ENCODE measurements at regions not wholly inside any gene's neighbourhood (a gene's known extent, or its start where the extent isn't known, plus 50 kb on each side); places are given as distances from the start of the nearest gene placed in this dataset.
"Not testable (repeated sequence)": the region's sequence is repeated elsewhere in the genome, so short reads cannot be mapped to it uniquely, and the experiment has no call there.

GRCh38 chr7:27419581-27420177 lies 177.1 kb downstream of the EVX1 start:
- DNase-seq = no peak

DNA sequence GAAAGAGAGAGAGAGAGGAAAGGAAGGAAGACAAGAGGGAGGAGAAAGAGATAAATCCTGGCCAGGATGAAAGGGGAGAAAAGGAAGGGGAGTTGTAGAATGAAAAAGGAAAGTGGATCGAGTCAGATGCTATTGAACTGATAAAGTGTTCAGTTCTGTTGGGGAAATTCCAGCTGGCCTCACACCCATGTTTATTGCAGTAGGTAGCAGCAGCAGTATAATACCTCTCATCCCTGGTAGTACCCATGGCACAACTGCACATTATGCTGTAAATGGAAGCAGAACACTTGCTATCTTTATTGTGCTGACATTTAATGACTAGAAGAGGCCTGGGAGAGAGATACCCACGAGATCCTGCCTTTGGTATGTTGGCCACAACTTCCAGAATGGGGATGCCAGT lies 178.1 kb downstream of the EVX1 start:
- DNase-seq = no peak

DNA sequence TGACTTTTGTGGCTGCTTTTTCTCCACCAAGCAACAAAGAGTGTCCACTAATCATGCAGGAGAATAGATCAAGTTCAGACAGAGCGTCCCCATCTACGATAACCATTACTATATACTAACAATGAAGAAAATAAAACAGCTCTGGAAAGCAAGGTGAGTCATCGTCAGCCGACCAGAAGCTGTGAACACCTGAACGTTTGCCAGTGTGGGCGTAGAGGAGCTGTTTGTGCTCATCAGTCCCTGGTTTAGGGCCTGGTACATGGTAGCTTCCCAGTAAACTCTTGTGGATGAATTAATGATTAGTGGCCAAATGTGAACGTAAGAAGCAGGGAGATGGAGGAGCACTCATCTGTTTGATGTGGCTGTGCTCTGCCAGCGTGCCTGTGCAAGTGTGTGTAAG lies 180.7 kb downstream of the EVX1 start:
- DNase-seq = no peak

DNA sequence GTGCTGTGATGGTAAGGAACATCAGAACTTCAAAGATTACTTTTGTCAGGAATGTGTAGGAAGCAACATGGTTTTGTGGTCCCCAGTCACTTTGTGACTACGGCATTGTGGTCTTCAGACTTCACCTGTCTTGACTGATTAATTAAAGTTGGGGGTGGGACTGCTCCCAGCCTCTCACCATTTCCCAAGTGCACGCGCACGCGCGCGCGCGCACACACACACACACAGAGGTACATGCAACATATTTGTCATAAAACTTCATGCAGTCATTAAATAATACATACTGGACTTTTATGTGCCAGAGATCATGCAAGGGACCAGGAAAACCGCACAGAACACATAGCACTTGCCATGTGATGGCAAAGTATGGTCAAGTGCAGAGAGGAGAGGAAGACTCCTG lies 181.2 kb downstream of the EVX1 start:
- DNase-seq = no peak

GRCh38 chr7:27424231-27424630 lies 181.6 kb downstream of the EVX1 start:
- DNase-seq = no peak

- no peak for DNase-seq
These were observed 182.1 kb downstream of the EVX1 start for GRCh38 chr7:27424749-27425148.

DNA sequence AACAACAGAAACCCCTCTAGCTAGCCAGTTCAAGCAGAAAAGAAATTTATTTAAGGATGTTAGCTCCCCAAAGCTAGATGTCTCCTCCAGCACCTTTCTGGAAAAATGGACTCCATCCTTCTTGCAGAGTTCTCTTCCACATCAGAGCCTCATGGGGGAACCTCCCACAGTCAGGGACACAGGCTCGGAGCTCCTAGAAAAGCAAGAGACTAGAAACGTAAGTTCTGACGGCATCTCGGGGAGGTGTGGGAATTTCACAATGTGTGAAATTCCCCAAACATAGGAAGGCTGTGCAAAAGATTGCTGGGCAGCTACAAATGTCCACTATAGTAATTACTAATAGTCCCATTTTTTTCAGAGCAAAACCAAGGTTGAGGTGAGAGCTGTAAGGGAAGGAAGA lies 184.8 kb downstream of the EVX1 start:
- no peak for DNase-seq

DNA sequence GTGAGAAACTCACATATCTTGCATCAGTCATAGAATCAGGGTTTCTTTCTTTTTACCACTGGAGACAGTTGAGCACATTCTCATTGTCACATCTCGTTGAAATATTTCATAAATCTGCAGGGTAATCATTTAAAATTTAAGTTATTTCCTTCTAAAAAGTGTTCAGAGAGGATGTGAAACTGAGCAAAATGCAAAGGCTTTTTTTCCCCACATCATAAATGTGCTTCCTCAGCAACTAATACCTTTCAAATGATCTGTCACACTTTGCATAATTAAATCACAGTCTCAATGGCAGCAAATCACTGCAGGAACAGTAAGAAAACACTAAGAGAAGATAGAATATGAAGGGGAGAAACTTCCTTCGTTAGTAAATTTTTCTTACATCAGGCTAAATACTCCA lies 187.5 kb downstream of the EVX1 start:
- no peak for DNase-seq

GRCh38 chr7:27431465-27431864 lies 188.9 kb downstream of the EVX1 start:
- no peak for DNase-seq

- no peak for DNase-seq
These were observed 191.0 kb downstream of the EVX1 start for GRCh38 chr7:27433581-27433980.

DNA sequence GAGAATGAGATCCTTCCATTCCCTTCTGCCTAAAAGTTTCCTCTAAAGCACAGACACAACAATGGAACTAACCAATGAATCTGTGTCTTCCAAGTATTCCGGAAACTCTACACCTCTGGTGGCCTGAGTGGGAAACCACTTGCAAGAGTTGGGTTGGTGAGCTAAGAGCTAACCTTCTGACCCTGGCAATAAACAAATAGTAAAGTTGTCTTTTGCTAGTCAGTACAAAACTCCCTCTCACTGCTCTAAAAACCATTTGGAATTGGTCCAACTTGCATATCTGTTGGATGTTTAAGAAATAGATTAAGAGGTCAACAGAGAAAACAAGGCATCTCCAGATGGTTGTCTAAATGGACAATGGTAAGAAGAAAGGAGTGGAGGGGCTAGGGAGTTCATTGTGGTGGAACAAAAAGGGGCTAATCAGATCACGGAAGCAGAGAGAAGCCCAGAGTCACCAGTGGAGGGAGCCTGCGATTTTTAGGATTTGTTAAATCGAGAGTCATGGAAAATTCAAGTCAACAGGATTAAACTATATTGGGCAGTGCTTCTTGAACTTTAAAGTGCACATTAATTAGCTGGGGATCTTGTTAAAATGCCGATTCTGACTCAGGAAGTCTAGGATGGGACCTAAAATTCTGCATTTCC lies 192.3 kb downstream of the EVX1 start:
- DNase-seq = no peak

GRCh38 chr7:27435461-27435860 lies 192.9 kb downstream of the EVX1 start:
- DNase-seq = no peak

GRCh38 chr7:27438881-27439589 lies 196.4 kb downstream of the EVX1 start:
- DNase-seq = no peak

GRCh38 chr7:27442455-27442854 lies 199.9 kb downstream of the EVX1 start:
- no peak for DNase-seq

DNA sequence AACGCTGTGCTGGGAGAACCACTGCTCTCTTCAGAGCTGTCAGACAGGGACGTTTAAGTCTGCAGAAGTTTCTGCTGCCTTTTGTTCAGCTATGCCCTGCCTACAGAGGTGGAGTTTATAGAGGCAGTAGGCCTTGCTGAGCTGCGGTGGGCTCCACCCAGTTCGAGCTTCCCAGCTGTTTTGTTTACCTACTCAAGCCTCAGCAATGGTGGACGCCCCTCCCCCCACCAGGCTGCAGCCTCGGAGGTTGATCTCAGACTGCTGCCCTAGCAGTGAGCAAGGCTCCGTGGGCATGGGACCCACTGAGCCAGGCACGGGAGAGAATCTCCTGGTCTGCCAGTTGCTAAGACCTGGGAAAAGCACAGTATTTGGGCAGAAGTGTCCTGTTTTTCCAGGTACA lies 206.4 kb downstream of the EVX1 start:
- DNase-seq = not testable (repeated sequence)

DNA sequence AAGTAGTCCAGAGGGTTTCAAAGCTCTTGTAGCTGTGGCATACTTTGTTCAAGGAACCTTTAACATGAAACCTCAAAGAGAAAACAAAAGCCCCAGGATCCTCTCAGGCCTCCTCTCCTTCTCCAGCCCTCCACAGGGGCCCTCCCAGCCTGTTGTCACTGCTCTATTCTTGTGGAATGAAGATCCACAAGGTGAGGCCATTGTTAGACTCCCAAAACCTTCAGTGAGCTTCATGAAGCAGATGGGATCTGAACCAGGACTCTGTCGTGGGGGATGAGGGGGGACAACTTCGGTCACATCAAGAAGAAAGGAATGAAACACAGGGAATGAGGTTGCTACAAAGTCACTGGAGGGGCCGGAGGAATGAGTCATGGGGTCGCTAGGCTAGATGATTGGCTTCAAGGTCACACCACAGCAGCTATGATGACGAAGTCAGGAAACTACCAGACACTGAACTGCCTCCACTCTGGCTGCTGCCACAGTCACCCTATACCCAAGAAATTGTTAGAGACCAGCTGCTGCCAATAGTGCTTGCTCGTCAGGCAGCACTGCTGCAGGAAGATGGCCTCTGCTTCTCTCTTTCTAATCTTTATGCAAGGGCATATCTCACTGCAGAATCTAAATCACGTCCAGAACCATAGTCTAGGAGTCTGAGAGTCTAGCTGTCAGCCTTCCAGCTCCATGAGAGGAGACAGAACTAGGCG lies 208.8 kb downstream of the HIBADH start:
- DNase-seq = no peak

GRCh38 chr7:27457120-27457519 lies 205.6 kb downstream of the HIBADH start:
- not testable (repeated sequence) for DNase-seq

DNA sequence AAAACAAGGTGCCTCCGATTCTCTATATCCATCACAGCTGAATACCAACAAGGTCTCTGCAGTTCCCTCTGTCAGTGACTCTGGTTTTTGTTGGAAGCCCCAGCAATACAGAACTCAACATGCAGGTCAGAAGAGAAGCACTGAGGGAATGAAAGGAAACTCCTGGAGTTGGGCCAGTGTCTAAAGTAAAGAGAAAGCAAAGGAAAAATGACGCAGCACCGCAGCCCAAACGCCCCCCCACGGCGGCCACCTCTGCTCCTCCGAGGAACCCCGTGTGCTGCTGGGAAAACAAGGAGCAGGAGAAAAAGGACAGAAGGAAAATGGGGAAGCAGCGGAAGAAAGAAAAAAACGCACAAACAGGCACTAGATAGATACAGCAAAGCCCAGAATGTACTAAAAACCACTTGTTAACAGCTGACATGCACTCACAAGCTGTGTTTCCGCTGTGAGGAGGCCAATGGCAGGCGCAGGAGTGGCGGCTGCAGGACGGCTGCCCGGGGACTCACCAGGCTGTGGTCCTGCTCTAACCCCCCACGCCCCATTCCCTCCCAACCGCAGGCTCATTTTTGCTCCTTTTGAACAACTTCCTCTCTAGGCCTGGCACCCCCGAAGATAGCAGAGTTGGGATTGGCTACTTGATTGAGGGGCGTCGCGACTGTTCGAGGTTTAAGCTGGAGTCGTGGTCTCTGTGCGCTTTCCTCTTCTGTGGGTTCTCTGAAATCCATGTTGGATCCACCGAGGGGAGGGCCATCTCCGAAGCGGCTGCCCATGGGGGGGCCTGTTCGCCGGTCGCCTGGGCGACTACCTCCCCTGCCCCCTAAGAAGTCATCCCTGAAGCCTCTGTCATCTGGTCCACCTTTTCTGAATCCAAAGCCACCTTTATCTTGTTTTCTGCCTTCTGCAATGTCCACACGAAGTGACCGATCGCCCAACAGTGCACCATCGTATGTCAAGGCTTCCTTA lies 204.8 kb downstream of the HIBADH start:
- DNase-seq = not testable (repeated sequence)

DNA sequence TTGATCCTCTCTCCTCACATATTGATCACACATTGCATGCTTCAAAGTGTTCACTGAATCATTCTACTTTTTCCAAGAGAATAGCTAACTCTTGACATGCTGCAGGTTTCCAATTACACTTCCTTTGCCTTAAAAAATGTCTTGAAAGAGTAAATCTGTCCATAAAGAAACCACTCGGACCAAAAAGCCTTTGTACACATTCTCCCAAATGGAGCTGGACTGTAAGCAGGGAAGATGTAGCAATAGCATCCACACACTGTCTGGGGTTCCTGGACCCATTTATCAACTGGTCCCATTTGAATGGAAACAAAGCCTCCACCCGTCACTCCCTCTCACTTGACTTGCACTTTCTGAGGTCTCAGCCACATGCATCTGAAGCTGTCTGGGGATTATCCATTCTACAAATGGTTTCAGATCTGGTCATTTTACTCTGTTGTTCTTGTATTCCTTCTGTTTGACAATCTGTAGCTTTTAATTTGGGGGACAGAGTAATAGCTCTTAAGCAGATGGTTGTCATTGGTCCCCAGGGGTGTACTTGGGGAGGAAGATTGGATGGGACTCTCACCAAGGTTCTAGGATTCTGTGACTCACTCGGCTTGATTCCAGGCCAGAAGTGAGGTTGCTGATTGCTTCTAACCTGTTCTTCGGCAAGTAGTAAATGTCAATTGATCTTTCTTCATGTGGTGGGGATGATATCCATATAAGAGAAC lies 203.5 kb downstream of the HIBADH start:
- DNase-seq = no peak

DNA sequence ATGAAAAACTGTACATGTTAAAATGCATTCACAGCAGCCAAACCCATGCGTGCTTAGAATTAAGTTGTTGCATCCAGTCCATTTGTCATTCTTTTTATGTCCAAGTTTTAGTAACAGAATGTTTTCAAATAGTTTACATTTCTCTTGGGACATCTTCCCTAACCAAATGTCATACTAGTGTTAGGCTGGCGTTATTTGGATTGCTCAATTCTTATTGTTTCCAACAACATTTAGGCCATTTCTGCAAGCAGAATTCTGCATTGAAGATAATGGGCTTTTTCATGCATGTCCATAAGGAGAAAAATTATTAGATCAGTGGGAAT lies 203.0 kb downstream of the HIBADH start:
- DNase-seq = no peak

GRCh38 chr7:27462575-27463270 lies 200.0 kb downstream of the HIBADH start:
- no peak for DNase-seq
